ENCODE measurements at regions not wholly inside any gene's neighbourhood (a gene's known extent, or its start where the extent isn't known, plus 50 kb on each side); places are given as distances from the start of the nearest gene placed in this dataset.

GRCh38 chr21:16180614-16181013 is 450.8 kb downstream of the USP25 start:
- DNase-seq (ENCODE audit: low read depth in 2 of 2) = no peak

DNA sequence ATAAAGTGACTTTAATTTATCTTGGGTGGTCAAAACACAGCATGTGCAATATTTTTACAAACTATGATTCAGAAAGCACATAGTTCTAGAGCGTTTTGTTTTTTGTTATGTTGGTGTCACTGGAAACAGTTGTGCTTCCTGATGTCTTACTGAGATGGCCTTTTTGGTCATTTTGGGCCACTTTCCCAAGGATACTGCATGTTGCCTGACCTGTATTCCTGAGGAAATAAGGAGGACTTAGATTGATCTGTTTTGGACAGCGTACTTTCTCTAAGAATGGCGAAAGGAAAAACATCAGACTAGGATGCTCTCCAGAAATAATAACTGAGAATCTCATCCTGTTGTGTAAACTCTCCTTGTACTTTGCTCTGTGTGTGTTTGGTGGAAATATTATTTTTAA is 451.2 kb downstream of the USP25 start:
- DNase-seq (ENCODE audit: low read depth in 2 of 2) = no peak

DNA sequence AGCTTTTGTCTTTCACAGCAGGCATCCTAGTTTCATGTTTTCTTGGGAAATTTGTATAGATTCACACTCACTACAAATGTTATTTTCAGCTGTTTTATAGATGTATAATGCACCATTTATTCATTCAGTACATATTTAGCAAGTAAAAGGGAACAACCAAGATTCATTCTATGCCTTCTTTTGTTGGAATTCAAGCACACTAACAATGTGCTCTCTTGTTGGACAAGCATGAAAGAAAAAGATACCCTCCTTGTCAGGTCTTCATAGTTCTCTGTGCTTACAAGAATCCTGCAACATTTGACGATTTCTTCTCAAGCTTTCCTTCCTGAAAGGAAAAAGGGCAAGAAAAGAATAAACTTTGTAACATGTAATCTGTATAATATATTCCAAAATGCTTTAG is 456.0 kb downstream of the USP25 start:
- no peak for DNase-seq (ENCODE audit: low read depth in 2 of 2)

DNA sequence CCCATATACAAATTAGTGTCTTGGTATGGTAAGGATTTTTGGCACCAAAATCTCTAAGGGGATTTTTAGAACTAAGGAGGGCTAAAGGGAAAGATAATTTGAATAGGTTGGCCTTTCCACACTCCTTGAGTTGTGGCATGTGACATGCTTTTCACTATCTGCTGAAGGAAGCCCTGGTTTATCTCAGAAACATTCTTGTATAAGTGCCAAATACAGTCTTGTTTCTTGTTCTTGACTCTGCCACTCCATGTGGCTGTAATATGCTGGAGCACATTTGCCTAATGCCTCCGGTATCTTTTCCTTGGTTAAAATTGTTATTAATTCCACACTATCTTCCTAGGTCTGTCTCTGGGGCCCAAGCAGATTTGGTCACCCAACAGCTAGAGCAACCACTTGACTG is 457.0 kb downstream of the USP25 start:
- DNase-seq (ENCODE audit: low read depth in 2 of 2) = no peak

GRCh38 chr21:16187603-16188301 is 458.0 kb downstream of the USP25 start:
- no peak for DNase-seq (ENCODE audit: low read depth in 2 of 2)

- no peak for DNase-seq (ENCODE audit: low read depth in 2 of 2)
Observed at GRCh38 chr21:16192902-16193301, 463.1 kb downstream of the USP25 start.

GRCh38 chr21:16193496-16194094 is 463.8 kb downstream of the USP25 start:
- DNase-seq (ENCODE audit: low read depth in 2 of 2) = no peak

DNA sequence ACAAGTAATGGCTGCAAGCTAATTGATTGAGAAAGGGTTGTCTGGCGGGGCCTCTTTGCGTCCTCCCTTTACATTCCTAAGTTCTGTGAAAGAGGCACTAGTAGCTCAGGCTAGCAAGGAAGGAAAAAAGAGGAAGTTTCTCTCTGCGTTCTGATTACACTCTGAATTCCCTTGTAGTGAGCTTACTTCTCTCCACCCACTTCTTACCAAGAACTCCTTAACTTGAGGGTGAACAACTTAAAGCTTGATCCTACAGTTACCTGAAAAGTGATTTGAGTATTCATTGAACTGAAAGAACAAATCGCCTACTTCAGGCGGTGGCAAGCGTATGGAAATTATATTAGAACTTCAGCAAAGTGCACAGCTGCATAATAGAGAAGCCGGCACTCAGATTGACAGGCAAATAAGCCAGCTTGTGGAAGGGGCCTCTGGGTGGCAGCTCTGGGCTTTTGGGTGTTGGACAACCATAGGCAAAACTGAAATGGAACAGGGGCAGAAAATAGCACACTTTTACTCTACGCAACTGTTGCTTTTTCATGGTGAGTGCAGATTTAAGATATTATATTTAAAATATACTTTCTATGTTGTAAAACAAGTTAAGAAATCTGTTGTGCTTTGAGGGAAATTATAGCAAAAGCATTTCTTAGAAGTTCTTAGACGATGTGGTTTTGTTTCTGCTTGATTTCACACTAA is 464.5 kb downstream of the USP25 start:
- DNase-seq (ENCODE audit: low read depth in 2 of 2) = no peak

GRCh38 chr21:16194788-16195537 is 465.2 kb downstream of the USP25 start:
- no peak for DNase-seq (ENCODE audit: low read depth in 2 of 2)

- no peak for DNase-seq (ENCODE audit: low read depth in 2 of 2)
Observed at GRCh38 chr21:16195538-16195910, 465.7 kb downstream of the USP25 start.

- DNase-seq (ENCODE audit: low read depth in 2 of 2) = no peak
Observed at GRCh38 chr21:16196001-16196400, 466.2 kb downstream of the USP25 start.

GRCh38 chr21:16198546-16198945 is 468.8 kb downstream of the USP25 start:
- no peak for DNase-seq (ENCODE audit: low read depth in 2 of 2)

DNA sequence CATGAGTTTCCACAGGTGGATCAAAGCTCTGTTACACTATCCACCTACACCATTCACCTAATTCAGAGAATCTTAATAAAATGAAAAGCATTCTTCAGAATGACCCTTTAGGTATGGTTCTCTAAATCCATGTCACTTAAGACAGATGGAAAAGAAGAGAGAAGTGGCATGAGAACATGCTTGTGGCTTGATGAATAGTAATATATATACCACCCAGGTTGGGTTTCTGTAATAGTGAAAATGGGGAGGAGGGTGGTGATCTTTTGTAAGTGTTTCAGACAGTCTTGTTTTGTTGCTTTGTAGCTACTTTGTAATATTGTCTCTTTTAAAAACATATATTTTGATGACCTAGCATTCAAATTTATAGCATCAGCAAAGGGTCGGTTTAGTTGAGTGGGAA is 469.8 kb downstream of the USP25 start:
- DNase-seq (ENCODE audit: low read depth in 2 of 2) = no peak

GRCh38 chr21:16201718-16202117 is 471.9 kb downstream of the USP25 start:
- DNase-seq (ENCODE audit: low read depth in 2 of 2) = no peak

- DNase-seq (ENCODE audit: low read depth in 2 of 2) = no peak
Observed at GRCh38 chr21:16205527-16205926, 475.7 kb downstream of the USP25 start.

DNA sequence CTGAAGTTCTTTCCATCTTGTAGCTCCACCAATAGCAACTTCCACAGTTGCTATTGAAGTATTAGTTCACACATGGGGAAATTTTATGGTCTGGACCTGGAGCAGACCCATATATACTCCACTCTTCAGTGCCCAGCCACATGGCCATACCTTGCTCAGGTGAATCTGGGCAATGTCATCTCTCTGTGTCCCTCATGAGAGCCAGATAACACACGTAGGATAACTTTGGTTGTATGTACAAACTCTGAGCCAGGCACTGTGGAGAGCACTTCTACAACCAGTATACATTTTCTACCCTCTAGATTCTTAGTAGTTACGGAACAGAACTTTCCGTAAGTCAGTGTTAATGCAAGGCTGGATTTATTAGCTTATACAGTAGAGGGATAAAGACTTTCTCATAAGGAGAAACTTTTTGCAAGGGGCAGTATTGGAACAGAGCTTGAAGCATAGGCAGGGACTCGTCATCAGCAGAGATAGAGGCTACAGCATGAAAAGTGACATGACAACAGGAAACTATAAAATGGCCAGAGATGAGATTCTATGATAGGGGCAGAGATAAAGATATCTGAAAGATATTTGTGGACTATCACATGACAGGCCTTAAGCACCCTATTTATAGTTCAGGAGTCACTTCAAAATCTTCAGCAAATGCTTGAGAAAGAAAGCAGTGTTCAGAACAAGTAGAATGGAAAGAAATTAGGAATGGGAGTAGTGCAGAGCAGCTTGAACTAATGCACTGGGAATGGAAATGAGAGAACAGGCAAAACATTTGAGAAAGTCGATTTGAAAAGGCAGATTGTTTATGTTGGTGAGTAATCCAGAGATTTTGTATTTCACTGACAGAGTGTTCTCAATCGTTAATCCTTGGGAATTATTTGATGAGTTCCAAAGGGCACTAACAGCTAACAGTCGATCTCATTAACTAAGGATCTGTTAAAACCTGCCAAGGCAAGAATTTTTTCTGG is 481.8 kb downstream of the USP25 start:
- no peak for DNase-seq (ENCODE audit: low read depth in 2 of 2)

DNA sequence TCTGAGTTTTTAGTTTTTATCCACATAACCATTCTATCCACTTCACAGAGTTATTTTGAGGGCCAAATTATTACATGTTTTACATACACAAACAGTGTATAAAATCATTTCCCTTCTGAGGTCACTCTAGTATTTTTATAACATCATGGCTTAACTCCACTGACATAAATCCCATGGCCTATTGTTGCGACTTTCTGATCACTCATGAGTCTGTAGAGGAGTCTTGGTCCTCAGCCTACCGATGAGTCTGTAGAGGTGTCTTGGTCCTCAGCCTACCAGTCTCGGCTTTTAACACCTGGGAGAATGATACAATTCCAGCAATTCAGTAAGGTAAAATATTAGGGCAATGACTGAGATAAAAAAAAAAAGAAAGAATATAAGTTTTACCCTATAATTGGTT is 483.7 kb downstream of the USP25 start:
- no peak for DNase-seq (ENCODE audit: low read depth in 2 of 2)

DNA sequence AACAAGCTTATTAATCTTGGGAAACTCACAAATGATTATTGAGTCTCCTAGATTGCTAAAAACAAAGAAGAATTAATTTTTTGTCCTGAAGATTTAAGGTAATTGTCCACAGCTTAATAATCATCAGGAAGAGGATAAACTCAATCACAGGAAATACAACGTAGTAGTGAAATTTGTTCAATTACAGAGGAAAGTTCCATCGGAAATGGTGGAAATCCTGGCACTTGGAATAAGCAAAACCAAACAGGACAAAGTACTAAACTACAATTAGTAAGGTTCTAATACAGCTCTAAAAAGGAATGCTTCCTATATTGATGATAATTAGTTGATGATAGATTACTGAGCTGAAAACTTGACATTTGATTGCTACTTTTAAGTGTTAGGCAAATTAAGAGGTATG is 485.4 kb downstream of the USP25 start:
- no peak for DNase-seq (ENCODE audit: low read depth in 2 of 2)

DNA sequence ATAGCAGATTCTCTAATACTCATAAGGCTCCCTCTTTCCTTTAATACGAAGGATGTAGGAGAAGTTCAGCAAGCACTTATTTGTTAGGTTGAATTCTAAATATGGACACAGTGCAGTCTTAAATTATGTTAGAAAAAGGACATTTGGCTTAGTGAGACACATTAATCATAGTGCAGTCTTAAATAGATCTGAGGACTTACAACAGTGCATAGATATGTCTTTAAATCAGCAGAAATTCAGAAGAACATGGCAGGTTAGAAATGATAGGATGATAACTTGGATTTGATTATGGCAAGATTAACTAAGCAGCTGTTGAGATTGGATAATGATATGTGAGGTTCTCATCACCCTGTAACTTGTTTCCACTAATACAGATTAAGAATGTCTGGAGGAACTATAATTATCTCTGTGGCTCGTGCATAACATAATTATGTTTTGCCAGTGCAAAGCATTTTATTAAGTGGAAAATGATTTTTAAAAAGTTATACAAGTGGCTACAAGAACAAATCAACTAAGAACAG is 485.9 kb downstream of the USP25 start:
- DNase-seq (ENCODE audit: low read depth in 2 of 2) = no peak

DNA sequence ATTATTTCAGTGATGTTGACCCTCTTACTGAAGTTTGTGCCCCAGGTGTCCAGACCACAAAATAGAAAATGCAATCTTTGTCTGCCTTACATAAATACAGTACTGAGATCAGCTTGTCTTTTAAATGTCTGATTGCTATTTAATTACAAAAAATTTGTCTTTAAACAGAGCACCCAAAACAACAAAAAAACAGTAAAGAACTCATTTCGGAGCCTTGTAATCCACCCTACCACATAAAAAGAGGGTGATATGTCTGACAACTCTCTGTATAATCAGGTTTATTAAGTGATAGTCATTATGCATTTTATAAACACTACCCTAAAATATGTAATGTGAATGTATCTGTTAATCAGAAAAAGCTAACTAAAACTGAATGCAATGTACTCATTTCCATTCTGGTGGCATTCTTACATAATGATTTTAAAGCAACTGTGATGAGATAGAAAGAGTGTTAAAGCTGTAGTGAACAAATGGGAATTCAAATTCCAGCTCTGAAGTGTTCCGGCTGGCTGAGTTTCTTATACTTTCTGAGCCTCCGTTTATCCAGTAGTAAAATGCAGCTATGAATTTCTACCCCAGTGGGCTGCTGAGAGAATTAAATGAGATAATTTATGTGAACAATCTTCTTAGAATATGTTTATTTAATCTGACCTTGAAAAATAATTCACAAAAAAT is 486.6 kb downstream of the USP25 start:
- no peak for DNase-seq (ENCODE audit: low read depth in 2 of 2)
